HepG2 (cell line): ENCODE measurements at regions not wholly inside any gene's neighbourhood (a gene's known extent, or its start where the extent isn't known, plus 50 kb on each side); places are given as distances from the start of the nearest gene placed in this dataset.

Experiments
- ATAC-seq: fragments of 200-7000 bp; cut with Tn5 transposase; 3 replicates; pipeline ENCODE4 v1.9.1; 2020; ENCODE audit warnings: mild to moderate bottlenecking, moderate library complexity
- BruUV-seq: library from RNA; stranded (reverse); fragments of 400-500 nt; replicated peaks from 2 replicates; lab custom pipeline; 2021; lab: Mats Ljungman, UMichigan
- CTCF ChIA-PET: fragments of 300-600 bp; formaldehyde crosslinking; extraction: SDS; loops from one replicate; lab custom pipeline; 2021; ENCODE audit warnings: low total read pairs, inconsistent platforms, low intra/inter-chr PET ratio; lab: Yijun Ruan, JAX
- POLR2A ChIA-PET: fragments of 350-600 bp; sonication (Branson Sonifier 250); formaldehyde crosslinking; loops from one replicate; lab custom pipeline; 2020; ENCODE audit warnings: antibody characterized with exemption, inconsistent platforms; lab: Yijun Ruan, JAX
- DNase-seq: peaks from one replicate; pipeline ENCODE4 v3.0.0-alpha.2; 2015; ENCODE audit warnings: low spot score
- FAIRE-seq: peaks from 3 replicates; lab custom pipeline; 2011; peaks lifted over from hg19 to GRCh38; lab: Jason Lieb, UNC
- H2AFZ ChIP-seq: one replicate; pipeline ENCODE4 v1.6.1; 2011; ENCODE audit warnings: low read length, inconsistent platforms
- H3K27ac ChIP-seq: fragments of 300-600 bp; 3 replicates; pipeline ENCODE4 v1.8.0; 2011; ENCODE audit warnings: mixed run types, mild to moderate bottlenecking, mixed read lengths, low read length, inconsistent platforms; ENCODE audit not compliant: insufficient read depth; ENCODE audit errors: extremely low read length
- H3K27me3 ChIP-seq, 2 experiments: fragments of 200-600 bp in 1 of 2; 2 replicates in 1 of 2; 3 replicates in 1 of 2; pipeline versions ENCODE4 v1.6.0 to v1.8.0; 2011; ENCODE audit warnings: low read length in 2 of 2, mild to moderate bottlenecking in 2 of 2, moderate library complexity in 2 of 2, inconsistent platforms in 1 of 2; ENCODE audit not compliant: insufficient read depth in 2 of 2, control insufficient read depth in 1 of 2
- H3K36me3 ChIP-seq, 2 experiments: fragments of 200-600 bp in 1 of 2; replicated peaks in 1 of 2; 2 replicates in 1 of 2; 3 replicates in 1 of 2; pipeline versions ENCODE4 v1.5.1 to v1.8.0; 2011; ENCODE audit warnings: low read length in 2 of 2, inconsistent platforms in 1 of 2; ENCODE audit not compliant: insufficient read depth in 2 of 2, control insufficient read depth in 1 of 2
- H3K4me1 ChIP-seq: 2 replicates; pipeline ENCODE4 v1.5.1; 2012; ENCODE audit warnings: low read length, inconsistent platforms; ENCODE audit not compliant: insufficient read depth
- H3K4me2 ChIP-seq: 2 replicates; pipeline ENCODE4 v1.6.0; 2011; ENCODE audit warnings: low read depth, low read length, inconsistent platforms
- H3K4me3 ChIP-seq, 3 experiments: fragments of 200-600 bp in 1 of 3; sonication (generic), shearing (Covaris generic) in 1 of 3; replicated peaks in 1 of 3; 2 replicates each; pipeline ENCODE4 v1.5.1; 2011 to 2016; ENCODE audit warnings: low read length in 3 of 3, inconsistent platforms in 2 of 3, low read depth in 2 of 3, mild to moderate bottlenecking in 2 of 3, control low read depth in 1 of 3, mixed read lengths in 1 of 3; ENCODE audit not compliant: insufficient read depth in 1 of 3
- H3K79me2 ChIP-seq: one replicate; pipeline ENCODE4 v1.6.1; 2011; ENCODE audit warnings: low read length, inconsistent platforms; ENCODE audit not compliant: insufficient read depth
- H3K9ac ChIP-seq: 2 replicates; pipeline ENCODE4 v1.6.0; 2011; ENCODE audit warnings: mild to moderate bottlenecking, low read depth, low read length, inconsistent platforms; ENCODE audit not compliant: insufficient read depth
- H3K9me3 ChIP-seq: 2 replicates; pipeline ENCODE4 v1.5.1; 2012; ENCODE audit warnings: mild to moderate bottlenecking, low read length
- H4K20me1 ChIP-seq: 2 replicates; pipeline ENCODE4 v1.6.0; 2011; ENCODE audit warnings: inconsistent platforms, mild to moderate bottlenecking, low read length, moderate library complexity; ENCODE audit not compliant: insufficient read depth
- BRD4 ChIP-seq: sonication (generic); formaldehyde crosslinking; IDR thresholded peaks from 2 replicates; pipeline ENCODE4 v1.4.0; 2020; ENCODE audit warnings: missing genetic modification reagents
- POLR2A ChIP-seq, 2 experiments: IDR thresholded peaks; 2 replicates each; pipeline ENCODE4 v1.6.1; 2011; ENCODE audit warnings: low read depth in 2 of 2, low read length in 2 of 2, mild to moderate bottlenecking in 1 of 2, moderate library complexity in 1 of 2; ENCODE audit not compliant: insufficient read depth in 1 of 2
- RAD21 ChIP-seq: fragments of 450-650 bp; formaldehyde crosslinking; IDR thresholded peaks from 2 replicates; pipeline ENCODE4 v1.5.0; 2020; ENCODE audit warnings: mild to moderate bottlenecking
- TCF12 ChIP-seq, 2 experiments: fragments of 450-650 bp in 1 of 2; sonication (generic) in 1 of 2; formaldehyde crosslinking in 1 of 2; IDR thresholded peaks; 2 replicates each; pipeline versions ENCODE4 v1.6.1 to v1.8.0; 2017 to 2022; ENCODE audit warnings: antibody characterized with exemption in 1 of 2, mild to moderate bottlenecking in 1 of 2, missing genetic modification reagents in 1 of 2, moderate library complexity in 1 of 2
- ZFP1 ChIP-seq: IDR thresholded peaks from 2 replicates; pipeline ENCODE4 v1.6.1; 2016
- ZNF18 ChIP-seq: sonication (generic); formaldehyde crosslinking; IDR thresholded peaks from 2 replicates; pipeline ENCODE4 v1.8.0; 2022; ENCODE audit warnings: mild to moderate bottlenecking, missing genetic modification reagents; ENCODE audit not compliant: insufficient replicate concordance
- ZNF776 ChIP-seq: sonication (generic); formaldehyde crosslinking; IDR thresholded peaks from 2 replicates; pipeline ENCODE4 v1.4.0; 2020; ENCODE audit warnings: mild to moderate bottlenecking, missing genetic modification reagents
- in situ Hi-C: cut with HindIII; loops from 2 replicates; pipeline ENCODE4 v1.10.0; 2017; ENCODE audit warnings: low pct_unique_long_range_greater_than_20kb; ENCODE audit not compliant: extremely low pct_ligation_motif_present
- intact Hi-C: fragments of 100-400 bp; cut with micrococcal nuclease; formaldehyde crosslinking; loops from one replicate; pipeline ENCODE4 v1.10.0; 2022; ENCODE audit not compliant: unreplicated experiment
- TF ChIP-seq, protein P1 (sequence below): sonication (generic); formaldehyde crosslinking; IDR thresholded peaks from 2 replicates; pipeline ENCODE4 v1.4.0; 2020; ENCODE audit warnings: missing genetic modification reagents, borderline replicate concordance

GRCh38 chr16:64184156-64184555 lies 937.7 kb downstream of the CDH11 start:
- Histone ChIP-seq H3K27ac (no peak overlapping the region), H3K9ac (no peak overlapping the region), H3K4me2 (no peak overlapping the region), H3K79me2 (no peaks in the 10 kb centered on the region), H3K27me3 (no peaks in the 10 kb centered on the region), H3K9me3 (peaks cover 21% of the 10 kb centered on the region), H3K4me1 (peaks cover 23% of the 10 kb centered on the region), H4K20me1 (no peaks in the 10 kb centered on the region), H2AFZ (no peak overlapping the region), H3K4me3 (no peak overlapping the region), H3K36me3 (no peaks in the 10 kb centered on the region)
- TF ChIP-seq, protein P1, sequence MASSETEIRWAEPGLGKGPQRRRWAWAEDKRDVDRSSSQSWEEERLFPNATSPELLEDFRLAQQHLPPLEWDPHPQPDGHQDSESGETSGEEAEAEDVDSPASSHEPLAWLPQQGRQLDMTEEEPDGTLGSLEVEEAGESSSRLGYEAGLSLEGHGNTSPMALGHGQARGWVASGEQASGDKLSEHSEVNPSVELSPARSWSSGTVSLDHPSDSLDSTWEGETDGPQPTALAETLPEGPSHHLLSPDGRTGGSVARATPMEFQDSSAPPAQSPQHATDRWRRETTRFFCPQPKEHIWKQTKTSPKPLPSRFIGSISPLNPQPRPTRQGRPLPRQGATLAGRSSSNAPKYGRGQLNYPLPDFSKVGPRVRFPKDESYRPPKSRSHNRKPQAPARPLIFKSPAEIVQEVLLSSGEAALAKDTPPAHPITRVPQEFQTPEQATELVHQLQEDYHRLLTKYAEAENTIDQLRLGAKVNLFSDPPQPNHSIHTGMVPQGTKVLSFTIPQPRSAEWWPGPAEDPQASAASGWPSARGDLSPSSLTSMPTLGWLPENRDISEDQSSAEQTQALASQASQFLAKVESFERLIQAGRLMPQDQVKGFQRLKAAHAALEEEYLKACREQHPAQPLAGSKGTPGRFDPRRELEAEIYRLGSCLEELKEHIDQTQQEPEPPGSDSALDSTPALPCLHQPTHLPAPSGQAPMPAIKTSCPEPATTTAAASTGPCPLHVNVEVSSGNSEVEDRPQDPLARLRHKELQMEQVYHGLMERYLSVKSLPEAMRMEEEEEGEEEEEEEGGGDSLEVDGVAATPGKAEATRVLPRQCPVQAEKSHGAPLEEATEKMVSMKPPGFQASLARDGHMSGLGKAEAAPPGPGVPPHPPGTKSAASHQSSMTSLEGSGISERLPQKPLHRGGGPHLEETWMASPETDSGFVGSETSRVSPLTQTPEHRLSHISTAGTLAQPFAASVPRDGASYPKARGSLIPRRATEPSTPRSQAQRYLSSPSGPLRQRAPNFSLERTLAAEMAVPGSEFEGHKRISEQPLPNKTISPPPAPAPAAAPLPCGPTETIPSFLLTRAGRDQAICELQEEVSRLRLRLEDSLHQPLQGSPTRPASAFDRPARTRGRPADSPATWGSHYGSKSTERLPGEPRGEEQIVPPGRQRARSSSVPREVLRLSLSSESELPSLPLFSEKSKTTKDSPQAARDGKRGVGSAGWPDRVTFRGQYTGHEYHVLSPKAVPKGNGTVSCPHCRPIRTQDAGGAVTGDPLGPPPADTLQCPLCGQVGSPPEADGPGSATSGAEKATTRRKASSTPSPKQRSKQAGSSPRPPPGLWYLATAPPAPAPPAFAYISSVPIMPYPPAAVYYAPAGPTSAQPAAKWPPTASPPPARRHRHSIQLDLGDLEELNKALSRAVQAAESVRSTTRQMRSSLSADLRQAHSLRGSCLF (CRISPR knock-in tag) = no peak
- TF ChIP-seq TCF12 (IDR thresholded peaks at IDR 0.05) (no peak), TCF12 (CRISPR knock-in tag; IDR thresholded peaks at IDR 0.05) (no peak), ZNF776 (no peak), POLR2A (IDR thresholded peaks at IDR 0.05; ENCODE audit: insufficient read depth in 1 of 2, low read depth in 2 of 2, low read length in 2 of 2) (no peak), BRD4 (CRISPR knock-in tag) (no peak), ZFP1 (no peak), ZNF18 (CRISPR knock-in tag) (no peak), RAD21 (CRISPR knock-in tag) (no peak)
- ATAC-seq = no peak
- BruUV-seq = no TSS peak
- DNase-seq = no peak
- ChIA-PET POLR2A (no interaction called here), CTCF (no interaction called here)
- FAIRE-seq = no peak
- in situ Hi-C loops (no loop called here), intact Hi-C loops (loop anchor here (5.0 kb wide), 1 partner anchor 92 kb away; no protein-coding TSS in a partner anchor)
